ENCODE measurements at regions not wholly inside any gene's neighbourhood (a gene's known extent, or its start where the extent isn't known, plus 50 kb on each side); places are given as distances from the start of the nearest gene placed in this dataset.
"Not testable (repeated sequence)": the region's sequence is repeated elsewhere in the genome, so short reads cannot be mapped to it uniquely, and the experiment has no call there.

GRCh38 chr4:33400504-33400903 lies 2680.3 kb downstream of the PCDH7 start:
- DNase-seq (ENCODE audit: low read depth), result no peak

- no peak for DNase-seq (ENCODE audit: low read depth)
Measured at GRCh38 chr4:33407496-33407895, 2687.3 kb downstream of the PCDH7 start.

DNA sequence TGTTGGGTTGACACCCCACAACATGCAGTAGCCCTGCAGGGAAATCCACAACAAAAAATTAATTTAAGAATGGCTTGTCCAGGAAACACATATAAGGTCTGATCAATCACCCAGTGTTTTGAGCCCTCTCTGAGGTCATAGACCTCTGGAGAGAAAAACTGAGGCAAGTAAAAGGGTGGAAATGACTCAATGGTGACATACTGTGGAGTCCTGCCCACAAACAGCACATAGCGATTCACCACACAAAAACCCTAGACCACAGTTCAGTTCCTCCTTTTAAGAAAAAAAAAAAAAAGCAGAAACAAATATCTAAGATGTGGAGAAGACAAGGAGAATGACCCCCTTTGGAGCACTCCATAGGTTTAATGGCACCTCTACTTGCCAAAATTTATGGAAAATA lies 2691.0 kb downstream of the PCDH7 start:
- DNase-seq (ENCODE audit: low read depth), result peak; percentile 91

DNA sequence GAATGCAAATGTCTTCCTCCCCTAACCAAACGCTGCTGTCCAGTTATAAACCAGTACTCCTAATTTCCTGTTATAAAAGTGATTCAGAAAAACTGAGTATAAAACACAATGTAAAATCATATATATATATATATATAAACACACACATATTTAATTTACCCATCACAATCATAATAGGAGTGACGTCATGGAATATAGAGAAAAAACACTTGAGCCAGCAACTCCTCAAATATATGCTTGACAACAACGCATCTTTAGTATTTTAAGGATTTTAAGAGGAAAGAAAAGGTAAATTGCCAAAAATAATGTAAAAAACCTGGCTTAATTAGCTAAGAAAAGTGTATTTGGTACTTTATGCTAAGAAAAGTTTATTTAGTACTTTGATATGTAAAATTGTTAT lies 2701.7 kb downstream of the PCDH7 start:
- no peak for DNase-seq (ENCODE audit: low read depth)

- no peak for DNase-seq (ENCODE audit: low read depth)
Measured at GRCh38 chr4:33422656-33423055, 2702.5 kb downstream of the PCDH7 start.

DNA sequence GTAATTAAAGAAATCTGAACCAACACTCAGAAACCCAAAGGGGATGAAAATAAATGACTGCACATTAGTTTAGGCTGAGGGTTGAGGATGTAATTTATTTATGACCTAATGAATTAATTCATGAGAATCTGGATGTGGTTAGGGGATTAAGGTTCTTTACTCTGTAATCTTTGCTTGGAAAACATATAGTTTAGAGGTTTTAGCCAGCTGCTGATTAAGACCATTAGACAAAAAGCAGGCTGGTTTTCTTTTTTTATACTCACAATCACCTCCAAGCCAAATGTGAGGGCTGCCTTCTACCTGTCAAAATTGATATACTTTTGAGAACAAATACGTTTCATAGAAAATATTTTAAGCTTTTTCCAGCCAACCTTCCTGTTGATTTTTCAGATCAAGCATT lies 2705.8 kb downstream of the PCDH7 start:
- no peak for DNase-seq (ENCODE audit: low read depth)

GRCh38 chr4:33427676-33428075 lies 2707.5 kb downstream of the PCDH7 start:
- DNase-seq (ENCODE audit: low read depth), result no peak

DNA sequence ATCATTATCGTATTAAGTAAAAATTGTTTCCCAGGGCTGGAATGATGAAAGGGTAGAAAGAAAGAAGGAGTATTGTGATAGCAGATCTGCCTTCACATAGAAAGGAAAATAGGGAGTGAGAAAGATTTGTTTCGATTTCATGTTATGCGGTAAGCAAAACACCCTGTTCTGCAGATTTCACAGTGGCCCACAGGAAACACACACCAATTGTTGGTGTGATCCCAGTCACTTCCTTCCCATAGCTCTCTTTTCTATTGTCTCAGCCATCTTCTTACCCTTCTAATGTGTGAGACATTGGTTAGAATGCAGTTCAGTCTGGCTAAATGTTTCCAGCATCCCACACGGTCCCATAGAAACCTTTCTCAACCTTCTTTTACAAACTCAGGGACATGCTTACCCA lies 2709.8 kb downstream of the PCDH7 start:
- no peak for DNase-seq (ENCODE audit: low read depth)

- DNase-seq (ENCODE audit: low read depth), result no peak
Measured at GRCh38 chr4:33437406-33437805, 2717.2 kb downstream of the PCDH7 start.

GRCh38 chr4:33446953-33447352 lies 2726.8 kb downstream of the PCDH7 start:
- DNase-seq (ENCODE audit: low read depth), result no peak

GRCh38 chr4:33448948-33449347 lies 2728.8 kb downstream of the PCDH7 start:
- DNase-seq (ENCODE audit: low read depth), result no peak

- DNase-seq (ENCODE audit: low read depth), result no peak
Measured at GRCh38 chr4:33453436-33453835, 2733.3 kb downstream of the PCDH7 start.

- DNase-seq (ENCODE audit: low read depth), result no peak
Measured at GRCh38 chr4:33453916-33454315, 2733.7 kb downstream of the PCDH7 start.

- no peak for DNase-seq (ENCODE audit: low read depth)
Measured at GRCh38 chr4:33465565-33465964, 2745.4 kb downstream of the PCDH7 start.

DNA sequence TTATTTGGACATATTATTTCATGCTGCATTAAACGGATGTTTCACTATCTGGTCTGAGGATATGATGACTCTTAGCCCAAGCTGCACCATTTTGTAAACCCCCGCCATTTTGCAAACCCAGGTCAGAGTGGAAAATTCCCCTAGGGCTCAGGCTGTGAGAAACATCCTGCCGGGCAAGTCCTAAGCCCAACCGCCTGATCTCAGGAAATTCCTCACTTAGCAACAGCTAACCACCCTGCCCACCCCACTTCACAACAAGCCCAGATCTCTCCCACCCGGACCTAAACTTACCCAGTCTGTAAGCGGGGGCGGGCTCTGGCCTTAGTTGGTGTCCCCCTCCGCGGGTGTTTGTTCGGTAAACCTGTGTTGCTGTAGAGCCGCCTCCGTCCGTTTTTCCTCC lies 2747.1 kb downstream of the PCDH7 start:
- DNase-seq (ENCODE audit: low read depth), result peak; percentile 1

DNA sequence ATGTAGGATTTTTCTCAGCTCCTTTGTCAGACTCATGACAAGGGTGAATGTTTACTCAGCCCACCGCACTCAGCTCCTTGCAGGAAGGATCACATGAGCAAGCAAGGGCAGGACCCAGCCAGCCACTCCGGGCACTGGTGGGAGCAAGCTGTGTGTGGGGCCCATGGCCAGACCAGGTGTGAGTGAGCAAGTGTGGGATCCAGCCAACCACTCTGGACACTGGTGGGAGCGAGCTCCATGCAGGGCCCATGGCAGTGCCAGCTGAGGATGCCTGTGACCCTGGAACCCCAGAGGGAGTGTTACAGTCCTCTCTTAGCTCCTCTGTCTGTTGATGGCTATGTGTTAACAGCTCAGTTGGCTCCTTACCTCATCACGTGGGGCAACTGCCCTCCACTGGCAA lies 2750.6 kb downstream of the PCDH7 start:
- no peak for DNase-seq (ENCODE audit: low read depth)

DNA sequence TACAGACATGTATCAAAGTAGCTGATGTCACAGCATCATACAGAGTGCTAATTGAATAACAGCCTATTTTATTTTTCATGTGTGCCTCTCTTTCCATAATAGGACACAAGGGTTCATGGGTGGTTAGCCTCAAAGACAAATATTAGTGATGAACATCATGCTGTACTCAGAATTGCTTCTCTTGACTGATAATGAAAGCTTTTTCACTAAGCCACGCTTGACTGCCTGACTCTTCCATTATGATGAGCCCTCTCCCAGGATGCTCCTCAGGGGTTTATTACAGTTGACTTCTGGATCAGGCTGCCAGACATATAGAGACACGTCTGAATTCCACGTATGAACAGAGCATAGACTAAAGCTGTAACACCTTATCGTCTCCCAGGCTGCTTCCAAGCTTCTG lies 2757.5 kb downstream of the PCDH7 start:
- no peak for DNase-seq (ENCODE audit: low read depth)

- no peak for DNase-seq (ENCODE audit: low read depth)
Measured at GRCh38 chr4:33482773-33483172, 2761.5 kb downstream of the ARAP2 start.

- DNase-seq (ENCODE audit: low read depth), result no peak
Measured at GRCh38 chr4:33485111-33485510, 2759.2 kb downstream of the ARAP2 start.

DNA sequence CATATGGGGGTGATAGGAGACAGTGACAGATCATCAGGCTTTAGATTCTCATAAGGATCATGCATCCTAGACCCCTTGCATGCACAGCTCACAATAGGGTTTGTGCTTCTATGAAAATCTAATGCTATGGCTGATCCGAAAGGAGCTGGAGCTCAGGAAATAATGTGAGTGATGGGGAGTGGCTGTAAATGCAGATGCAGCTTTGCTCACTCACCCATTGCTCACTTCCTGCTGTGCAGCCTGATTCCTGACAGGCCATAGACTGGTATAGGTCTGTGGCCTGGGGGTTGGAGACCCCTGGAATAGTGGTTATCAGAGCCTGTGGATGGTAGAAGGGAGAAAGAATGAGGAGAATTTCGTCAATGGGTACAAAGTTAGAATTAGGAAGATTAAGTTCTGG lies 2751.1 kb downstream of the ARAP2 start:
- DNase-seq (ENCODE audit: low read depth), result peak; percentile 72

GRCh38 chr4:33494150-33494549 lies 2750.2 kb downstream of the ARAP2 start:
- DNase-seq (ENCODE audit: low read depth), result peak; percentile 38

DNA sequence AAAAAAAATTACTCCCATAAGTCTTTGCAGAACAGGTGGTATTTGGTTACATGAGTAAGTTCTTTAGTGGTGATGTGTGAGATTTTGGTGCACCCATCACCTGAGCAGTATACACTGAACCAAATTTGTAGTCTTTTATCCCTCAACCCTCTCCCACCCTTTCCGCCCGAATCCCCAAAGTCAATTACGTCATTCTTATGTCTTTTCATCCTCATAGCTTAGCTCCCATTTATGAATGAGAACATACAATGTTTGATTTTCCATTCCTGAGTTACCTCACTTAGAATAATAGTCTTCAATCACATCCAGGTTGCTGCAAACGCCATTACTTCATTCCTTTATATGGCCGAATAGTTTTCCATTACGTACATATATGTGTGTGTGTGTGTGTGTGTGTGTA lies 2742.7 kb downstream of the ARAP2 start:
- DNase-seq (ENCODE audit: low read depth), result not testable (repeated sequence)

- no peak for DNase-seq (ENCODE audit: low read depth)
Measured at GRCh38 chr4:33512397-33512796, 2731.9 kb downstream of the ARAP2 start.

- DNase-seq (ENCODE audit: low read depth), result no peak
Measured at GRCh38 chr4:33518856-33519255, 2725.5 kb downstream of the ARAP2 start.

GRCh38 chr4:33532821-33533220 lies 2711.5 kb downstream of the ARAP2 start:
- no peak for DNase-seq (ENCODE audit: low read depth)
